ENCODE measurements at regions not wholly inside any gene's neighbourhood (a gene's known extent, or its start where the extent isn't known, plus 50 kb on each side); places are given as distances from the start of the nearest gene placed in this dataset.
"Not testable (repeated sequence)": the region's sequence is repeated elsewhere in the genome, so short reads cannot be mapped to it uniquely, and the experiment has no call there.

DNA sequence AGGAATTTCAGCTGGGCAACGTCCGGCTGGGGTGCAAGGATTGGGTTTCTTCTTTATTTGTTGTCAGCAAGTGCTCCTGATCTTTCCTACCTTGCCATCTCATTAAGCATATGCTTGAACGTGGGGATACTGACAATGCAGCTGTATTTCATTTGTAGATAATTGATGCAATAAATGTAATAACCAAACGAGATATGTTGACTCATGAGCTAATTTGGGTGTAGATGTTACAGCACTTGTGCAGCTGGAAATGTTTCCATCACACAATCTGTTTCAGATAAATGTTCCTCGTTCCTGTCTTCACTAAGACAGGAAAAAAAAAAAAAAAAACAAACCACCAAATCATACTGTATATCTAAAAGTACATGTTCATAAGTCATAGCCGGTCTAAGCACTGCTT, 123.8 kb downstream of the DMRT2 start:
- Histone ChIP-seq H3K9me3 (no peaks in the 10 kb centered on the region), H3K27me3 (no peaks in the 10 kb centered on the region), H3K4me1 (peaks cover 6% of the 10 kb centered on the region), H3K9ac (ENCODE audit: low read depth in 2 of 2, low read length in 2 of 2) (no peak overlapping the region), H3K27ac (no peak overlapping the region), H3K36me3 (no peaks in the 10 kb centered on the region), H3K4me3 (no peak overlapping the region)
- intact Hi-C loops (cut with DNase I), result no loop called here
- TF ChIP-seq, protein P1, sequence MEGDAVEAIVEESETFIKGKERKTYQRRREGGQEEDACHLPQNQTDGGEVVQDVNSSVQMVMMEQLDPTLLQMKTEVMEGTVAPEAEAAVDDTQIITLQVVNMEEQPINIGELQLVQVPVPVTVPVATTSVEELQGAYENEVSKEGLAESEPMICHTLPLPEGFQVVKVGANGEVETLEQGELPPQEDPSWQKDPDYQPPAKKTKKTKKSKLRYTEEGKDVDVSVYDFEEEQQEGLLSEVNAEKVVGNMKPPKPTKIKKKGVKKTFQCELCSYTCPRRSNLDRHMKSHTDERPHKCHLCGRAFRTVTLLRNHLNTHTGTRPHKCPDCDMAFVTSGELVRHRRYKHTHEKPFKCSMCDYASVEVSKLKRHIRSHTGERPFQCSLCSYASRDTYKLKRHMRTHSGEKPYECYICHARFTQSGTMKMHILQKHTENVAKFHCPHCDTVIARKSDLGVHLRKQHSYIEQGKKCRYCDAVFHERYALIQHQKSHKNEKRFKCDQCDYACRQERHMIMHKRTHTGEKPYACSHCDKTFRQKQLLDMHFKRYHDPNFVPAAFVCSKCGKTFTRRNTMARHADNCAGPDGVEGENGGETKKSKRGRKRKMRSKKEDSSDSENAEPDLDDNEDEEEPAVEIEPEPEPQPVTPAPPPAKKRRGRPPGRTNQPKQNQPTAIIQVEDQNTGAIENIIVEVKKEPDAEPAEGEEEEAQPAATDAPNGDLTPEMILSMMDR (IDR thresholded peaks at IDR 0.05), result no peak
- no peak for DNase-seq

DNA sequence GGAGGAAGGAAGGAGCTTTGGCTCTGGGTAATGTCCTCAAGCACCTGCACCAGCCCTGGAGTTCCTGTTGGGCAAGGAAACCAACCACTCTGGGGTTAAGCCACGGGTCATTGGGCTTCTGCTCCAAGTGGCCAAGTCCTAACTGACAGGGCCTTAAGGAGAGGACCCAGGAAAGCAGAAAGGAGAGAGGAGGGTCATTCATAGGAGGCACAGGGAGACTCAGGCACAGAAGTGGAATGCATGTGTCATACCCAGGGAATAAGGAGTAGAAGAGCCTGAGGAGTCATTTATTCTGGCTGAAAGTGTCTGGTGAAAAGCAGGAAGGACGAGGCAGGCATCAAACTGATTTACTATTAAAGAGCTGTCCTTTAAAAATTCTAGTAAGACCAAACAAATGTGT, 129.2 kb downstream of the DMRT2 start:
- H3K27ac ChIP-seq, result no peak overlapping the region

DNA sequence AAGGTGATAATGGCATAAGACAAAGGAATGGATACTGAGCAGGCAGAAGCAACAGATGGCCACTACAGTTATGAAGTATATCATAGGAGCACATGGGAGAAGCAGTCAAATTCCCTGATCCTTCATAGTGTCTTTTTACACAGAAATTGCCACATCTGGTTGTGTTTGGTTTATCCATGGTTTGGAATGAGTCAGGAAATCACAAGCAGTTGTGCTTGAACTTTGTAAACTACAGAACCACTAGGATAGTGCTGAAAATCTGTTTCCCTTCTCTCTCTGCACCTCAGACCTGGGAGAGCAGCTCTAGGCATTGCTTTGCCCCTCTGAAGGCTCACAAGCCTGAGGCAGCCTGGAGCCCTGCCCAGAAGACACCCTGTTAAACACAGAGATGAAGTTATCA, 134.0 kb downstream of the DMRT2 start:
- intact Hi-C loops (cut with DNase I), result no loop called here
- no peaks in the 10 kb centered on the region for H3K9me3 ChIP-seq
- H3K4me1 ChIP-seq, result no peaks in the 10 kb centered on the region
- TF ChIP-seq, protein P1 (IDR thresholded peaks at IDR 0.05), result no peak
- H3K9ac ChIP-seq (ENCODE audit: low read depth in 2 of 2, low read length in 2 of 2), result no peak overlapping the region
- H3K27ac ChIP-seq, result no peak overlapping the region
- no peak overlapping the region for H3K4me3 ChIP-seq
- no peaks in the 10 kb centered on the region for H3K36me3 ChIP-seq
- no peaks in the 10 kb centered on the region for H3K27me3 ChIP-seq
- no peak for DNase-seq

More for the DNA sequence above, 129.2 kb downstream of the DMRT2 start:
- intact Hi-C loops (cut with DNase I), result no loop called here
- TF ChIP-seq, protein P1 (IDR thresholded peaks at IDR 0.05), result no peak
- no peaks in the 10 kb centered on the region for H3K27me3 ChIP-seq
- no peak overlapping the region for H3K9ac ChIP-seq (ENCODE audit: low read depth in 2 of 2, low read length in 2 of 2)
- no peaks in the 10 kb centered on the region for H3K9me3 ChIP-seq
- H3K4me3 ChIP-seq, result no peak overlapping the region
- no peaks in the 10 kb centered on the region for H3K4me1 ChIP-seq
- DNase-seq, result no peak
- H3K36me3 ChIP-seq, result no peaks in the 10 kb centered on the region

GRCh38 chr9:1187137-1187536, 137.0 kb downstream of the DMRT2 start:
- DNase-seq; H3K36me3 ChIP-seq; H3K4me3 ChIP-seq; H3K9ac ChIP-seq (ENCODE audit: low read depth in 2 of 2, low read length in 2 of 2); H3K27me3 ChIP-seq; H3K9me3 ChIP-seq; H3K27ac ChIP-seq; H3K4me1 ChIP-seq; intact Hi-C loops (cut with DNase I): not testable (repeated sequence)

- H3K4me1 ChIP-seq; H3K27me3 ChIP-seq; H3K9ac ChIP-seq (ENCODE audit: low read depth in 2 of 2, low read length in 2 of 2); H3K9me3 ChIP-seq; intact Hi-C loops (cut with DNase I); H3K36me3 ChIP-seq; H3K27ac ChIP-seq; H3K4me3 ChIP-seq; DNase-seq: not testable (repeated sequence)
Observed at GRCh38 chr9:1195636-1196035, 145.5 kb downstream of the DMRT2 start.

DNA sequence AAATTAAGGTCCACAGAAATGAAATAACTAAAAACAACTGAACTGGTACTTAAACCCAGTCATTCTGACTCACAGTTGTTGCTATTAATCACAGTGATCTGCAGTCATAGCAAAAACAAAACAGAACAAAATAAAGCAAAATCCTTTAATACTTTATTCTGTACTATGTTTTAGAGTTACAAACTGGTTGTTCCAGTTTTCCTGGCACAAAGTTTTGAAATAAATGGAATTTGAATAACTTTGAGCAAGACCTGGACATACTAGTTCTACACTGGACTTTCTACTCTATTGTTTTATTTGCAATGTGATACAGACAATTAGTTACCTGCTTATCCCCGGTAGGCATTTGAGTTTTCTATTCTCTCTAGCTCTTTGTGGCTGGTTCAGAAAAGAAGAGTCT, 147.9 kb downstream of the DMRT2 start:
- TF ChIP-seq, protein P1 (IDR thresholded peaks at IDR 0.05), result no peak
- Histone ChIP-seq H3K9me3 (no peaks in the 10 kb centered on the region), H3K4me3 (no peak overlapping the region), H3K27ac (no peak overlapping the region), H3K36me3 (no peaks in the 10 kb centered on the region), H3K4me1 (no peaks in the 10 kb centered on the region), H3K9ac (ENCODE audit: low read depth in 2 of 2, low read length in 2 of 2) (no peak overlapping the region), H3K27me3 (no peaks in the 10 kb centered on the region)
- intact Hi-C loops (cut with DNase I), result no loop called here
- no peak for DNase-seq

DNA sequence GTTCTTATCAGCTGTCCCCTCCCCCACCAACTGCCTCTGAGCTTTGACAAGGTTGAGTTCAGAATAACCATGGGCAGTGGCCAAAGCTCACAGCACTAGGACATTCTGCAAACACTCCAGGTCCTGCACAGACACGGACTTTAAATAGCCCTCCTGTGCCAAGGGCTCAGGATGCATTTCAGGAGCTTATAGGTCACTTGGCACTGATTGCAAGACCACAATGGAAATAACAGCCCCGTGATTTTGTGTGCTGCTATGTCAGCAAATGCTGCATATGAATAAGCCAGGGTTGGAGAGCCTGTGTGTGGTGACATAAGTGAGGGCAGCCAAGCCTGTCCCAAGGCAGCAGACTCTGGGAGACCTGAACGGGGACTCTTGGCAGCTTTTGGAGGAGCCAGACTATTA, 150.7 kb downstream of the DMRT2 start:
- intact Hi-C loops (cut with DNase I), result no loop called here
- no peak for DNase-seq
- H3K9ac ChIP-seq (ENCODE audit: low read depth in 2 of 2, low read length in 2 of 2), result no peak overlapping the region
- TF ChIP-seq, protein P1 (IDR thresholded peaks at IDR 0.05), result no peak
- no peak overlapping the region for H3K4me3 ChIP-seq
- no peaks in the 10 kb centered on the region for H3K36me3 ChIP-seq
- H3K4me1 ChIP-seq, result no peaks in the 10 kb centered on the region
- no peaks in the 10 kb centered on the region for H3K9me3 ChIP-seq
- H3K27me3 ChIP-seq, result no peaks in the 10 kb centered on the region
- H3K27ac ChIP-seq, result no peak overlapping the region

Measured in colonic mucosa (tissue), 4 donors.